Psoas muscle (tissue), 7 donors: ENCODE measurements at regions not wholly inside any gene's neighbourhood (a gene's known extent, or its start where the extent isn't known, plus 50 kb on each side); places are given as distances from the start of the nearest gene placed in this dataset.

Experiments
- ATAC-seq, 4 donors: fragments of 200-7000 bp; cut with Tn5 transposase; one replicate each; pipeline ENCODE4 v1.9.1; 2020; ENCODE audit warnings: moderate library complexity in 3 of 4, mild to moderate bottlenecking in 2 of 4
- DNase-seq, 2 donors: peaks; one replicate each; pipeline ENCODE4 v3.0.0-alpha.2; 2020
- H3K27ac ChIP-seq: fragments of 200-600 bp; one replicate; pipeline ENCODE4 v1.8.0; 2022
- H3K27me3 ChIP-seq, 3 donors: fragments of 200-600 bp in 1 of 3; one replicate each; pipeline versions ENCODE4 v1.6.1 to v1.8.0; 2013 to 2022; ENCODE audit warnings: low read length in 2 of 3, mild to moderate bottlenecking in 2 of 3, moderate library complexity in 1 of 3; ENCODE audit not compliant: insufficient read depth in 3 of 3
- H3K36me3 ChIP-seq, 2 donors: fragments of 200-600 bp in 1 of 2; one replicate each; pipeline versions ENCODE4 v1.6.1 to v1.8.0; 2013 to 2022; ENCODE audit warnings: low read depth in 1 of 2, mild to moderate bottlenecking in 1 of 2, moderate library complexity in 1 of 2; ENCODE audit not compliant: insufficient read depth in 1 of 2
- H3K4me1 ChIP-seq: fragments of 200-600 bp; one replicate; pipeline ENCODE4 v1.8.0; 2022
- H3K4me3 ChIP-seq: fragments of 200-600 bp; one replicate; pipeline ENCODE4 v1.8.0; 2022; ENCODE audit warnings: mild to moderate bottlenecking
- H3K9me3 ChIP-seq: fragments of 200-600 bp; one replicate; pipeline ENCODE4 v1.8.0; 2022
- CTCF ChIP-seq: fragments of 200-600 bp; IDR thresholded peaks from one replicate; pipeline ENCODE4 v1.8.0; 2022; ENCODE audit warnings: antibody characterized with exemption
- WGBS, 3 donors: extraction: QIAGEN DNeasy Blood & Tissue Kit; methylation state at CpG; one replicate each; pipeline versions ENCODE4 v1.1.6 to v1.1.7; 2013; 5-methylcytosine and 5-hydroxymethylcytosine counted together
- intact Hi-C, 2 donors: fragments of 100-400 bp; cut with DNase I; formaldehyde crosslinking; loops; one replicate each; pipeline versions ENCODE4 v1.11.0 to v1.14.2; 2022
- donor health status: healthy with polysubstance abuse.
- donor health status: DM: no; HTN: no; CAD: no; lungs with moderate emphysema.
- donor health status: Bipolar disorder and iron deficiency.
- donor health status: healthy.
- donor health status: DM: yes; HTN: yes; CAD: no.
- donor health status: DM: no; HTN: no; CAD: no.
- donor health status: DM: yes; HTN: yes; CAD: no.

GRCh38 chrX:46258356-46258755 is 286.9 kb downstream of the ZNF674 start:
- TF ChIP-seq CTCF, result no peak
- Histone ChIP-seq H3K4me1 (no peaks in the 10 kb centered on the region), H3K27ac (no peak overlapping the region), H3K9me3 (no peaks in the 10 kb centered on the region), H3K36me3 (no peaks in the 10 kb centered on the region), H3K4me3 (no peak overlapping the region), H3K27me3 (peaks cover 0 to 15% (median 0%) of the 10 kb centered on the region in 3 donors)
- no peak for DNase-seq
- intact Hi-C loops, result no loop called here
- ATAC-seq, result no peak
- WGBS, 3 donors, result 68 to 94% (median 76%) methylated on average over 1 of the region's 1 CpG

- no peaks in the 10 kb centered on the region for H3K4me1 ChIP-seq
- no peaks in the 10 kb centered on the region for H3K9me3 ChIP-seq
- H3K27me3 ChIP-seq, result peaks cover 0 to 15% (median 0%) of the 10 kb centered on the region in 3 donors
- H3K36me3 ChIP-seq, result no peaks in the 10 kb centered on the region
- DNase-seq (no peak), ATAC-seq (no peak)
- H3K27ac ChIP-seq, result no peak overlapping the region
- no peak overlapping the region for H3K4me3 ChIP-seq
- WGBS, 3 donors, result 75 to 90% (median 89%) methylated on average over 5 of the region's 5 CpGs
- intact Hi-C loops, result no loop called here
- TF ChIP-seq CTCF, result no peak
Measured at GRCh38 chrX:46257451-46257879, 287.8 kb downstream of the ZNF674 start.

GRCh38 chrX:46256875-46257274 is 288.3 kb downstream of the ZNF674 start:
- Histone ChIP-seq H3K27ac (no peak overlapping the region), H3K4me1 (no peaks in the 10 kb centered on the region), H3K27me3 (peaks cover 0 to 17% (median 0%) of the 10 kb centered on the region in 3 donors), H3K9me3 (no peaks in the 10 kb centered on the region), H3K36me3 (no peaks in the 10 kb centered on the region), H3K4me3 (no peak overlapping the region)
- no peak for TF ChIP-seq CTCF
- WGBS, 3 donors, result 91 to 97% (median 92%) methylated on average over 1 of the region's 1 CpG
- ATAC-seq, result no peak
- intact Hi-C loops, result no loop called here
- no peak for DNase-seq

- H3K27me3 ChIP-seq, result peaks cover 0 to 12% (median 0%) of the 10 kb centered on the region in 3 donors
- H3K4me1 ChIP-seq, result no peaks in the 10 kb centered on the region
- no peak for TF ChIP-seq CTCF
- H3K36me3 ChIP-seq, result no peaks in the 10 kb centered on the region
- no peaks in the 10 kb centered on the region for H3K9me3 ChIP-seq
- no peak overlapping the region for H3K27ac ChIP-seq
- DNase-seq (no peak), ATAC-seq (no peak)
- 61 to 79% (median 72%) methylated on average over 1 of the region's 1 CpG for WGBS, 3 donors
- H3K4me3 ChIP-seq, result no peak overlapping the region
- intact Hi-C loops, result no loop called here
Measured at GRCh38 chrX:46255046-46255445, 290.2 kb downstream of the ZNF674 start.

- DNase-seq (no peak), ATAC-seq (no peak)
- WGBS, 3 donors, result 3 to 23% (median 16%) methylated on average over 1 of the region's 1 CpG
- Histone ChIP-seq H3K9me3 (no peaks in the 10 kb centered on the region), H3K27ac (no peak overlapping the region), H3K36me3 (no peaks in the 10 kb centered on the region), H3K4me3 (no peak overlapping the region), H3K27me3 (peaks cover 0 to 12% (median 0%) of the 10 kb centered on the region in 3 donors), H3K4me1 (no peaks in the 10 kb centered on the region)
- intact Hi-C loops, result no loop called here
- TF ChIP-seq CTCF, result no peak
Measured at GRCh38 chrX:46254641-46255040, 290.6 kb downstream of the ZNF674 start.
